Uterus (tissue), 3 donors: ENCODE measurements at regions not wholly inside any gene's neighbourhood (a gene's known extent, or its start where the extent isn't known, plus 50 kb on each side); places are given as distances from the start of the nearest gene placed in this dataset.
A peak's percentile ranks its signal among the peaks of the same experiment; 100 is the strongest.

Experiments used
- DNase-seq, 2 donors: peaks; one replicate each; pipeline ENCODE4 v3.0.0-alpha.2; 2019 to 2020
- H3K27ac ChIP-seq, 2 donors: fragments of 200-600 bp; sonication (generic); 1 replicate in 1 of 2; 2 replicates in 1 of 2; pipeline ENCODE4 v1.5.1; 2016 to 2018
- H3K27me3 ChIP-seq, 2 donors: fragments of 200-600 bp; sonication (generic); one replicate each; pipeline ENCODE4 v1.5.1; 2018 to 2019; ENCODE audit warnings: control low read depth in 1 of 2
- H3K36me3 ChIP-seq, 2 donors: fragments of 200-600 bp; sonication (generic); one replicate each; pipeline ENCODE4 v1.5.1; 2019; ENCODE audit warnings: control low read depth in 1 of 2
- H3K4me1 ChIP-seq, 2 donors: fragments of 200-600 bp; sonication (generic); one replicate each; pipeline ENCODE4 v1.5.1; 2018 to 2019; ENCODE audit warnings: control low read depth in 1 of 2
- H3K4me3 ChIP-seq, 2 donors: fragments of 200-600 bp; sonication (generic); 1 replicate in 1 of 2; 2 replicates in 1 of 2; pipeline ENCODE4 v1.5.1; 2018 to 2019; ENCODE audit warnings: mild to moderate bottlenecking in 1 of 2
- H3K9me3 ChIP-seq, 2 donors: fragments of 200-600 bp; sonication (generic); one replicate each; pipeline ENCODE4 v1.5.1; 2019; ENCODE audit warnings: control low read depth in 1 of 2
- POLR2A ChIP-seq, 2 donors: fragments of 450-650 bp; IDR thresholded peaks; one replicate each; pipeline ENCODE4 v1.6.1; 2016; ENCODE audit warnings: antibody characterized with exemption in 2 of 2, mild to moderate bottlenecking in 1 of 2, moderate library complexity in 1 of 2
- intact Hi-C: fragments of 100-400 bp; cut with DNase I; formaldehyde crosslinking; loops from one replicate; pipeline ENCODE4 v1.15.1; 2023; ENCODE audit warnings: low total_unique reads
- TF ChIP-seq, protein P1 (sequence below), 4 experiments: fragments of 200-600 bp in 2 of 4; fragments of 450-650 bp in 2 of 4; sonication (generic) in 2 of 4; IDR thresholded peaks; one replicate each; pipeline ENCODE4 v1.5.1; 2016 to 2019; ENCODE audit warnings: antibody characterized with exemption in 4 of 4, mild to moderate bottlenecking in 2 of 4, moderate library complexity in 1 of 4
- donor health status: DM: yes; HTN: yes; CAD: no.

DNA sequence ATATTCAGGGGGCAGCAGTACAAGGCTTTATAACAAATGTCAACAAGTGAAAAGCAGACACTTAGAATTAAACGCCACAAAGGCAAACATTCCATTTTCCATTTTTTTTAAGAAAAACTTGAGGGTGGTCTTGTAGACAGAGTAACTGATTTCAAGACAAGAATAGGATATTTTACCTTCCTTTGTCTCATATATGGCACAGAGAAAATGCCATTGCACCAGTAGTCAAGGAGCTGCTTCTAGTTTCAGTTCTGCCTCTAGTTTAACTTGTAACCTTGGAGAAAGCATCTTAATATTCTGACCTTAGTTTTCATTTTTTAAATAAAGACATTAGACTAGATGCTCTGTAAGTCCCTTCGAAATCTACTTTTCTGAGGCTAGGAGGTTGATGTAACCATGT is 355.3 kb upstream of the KCNN2 start:
- Histone ChIP-seq H3K36me3 (no peaks in the 10 kb centered on the region), H3K4me3 (no peak overlapping the region), H3K4me1 (no peaks in the 10 kb centered on the region), H3K27ac (no peak overlapping the region), H3K9me3 (no peaks in the 10 kb centered on the region), H3K27me3 (no peaks in the 10 kb centered on the region)
- TF ChIP-seq, protein P1, sequence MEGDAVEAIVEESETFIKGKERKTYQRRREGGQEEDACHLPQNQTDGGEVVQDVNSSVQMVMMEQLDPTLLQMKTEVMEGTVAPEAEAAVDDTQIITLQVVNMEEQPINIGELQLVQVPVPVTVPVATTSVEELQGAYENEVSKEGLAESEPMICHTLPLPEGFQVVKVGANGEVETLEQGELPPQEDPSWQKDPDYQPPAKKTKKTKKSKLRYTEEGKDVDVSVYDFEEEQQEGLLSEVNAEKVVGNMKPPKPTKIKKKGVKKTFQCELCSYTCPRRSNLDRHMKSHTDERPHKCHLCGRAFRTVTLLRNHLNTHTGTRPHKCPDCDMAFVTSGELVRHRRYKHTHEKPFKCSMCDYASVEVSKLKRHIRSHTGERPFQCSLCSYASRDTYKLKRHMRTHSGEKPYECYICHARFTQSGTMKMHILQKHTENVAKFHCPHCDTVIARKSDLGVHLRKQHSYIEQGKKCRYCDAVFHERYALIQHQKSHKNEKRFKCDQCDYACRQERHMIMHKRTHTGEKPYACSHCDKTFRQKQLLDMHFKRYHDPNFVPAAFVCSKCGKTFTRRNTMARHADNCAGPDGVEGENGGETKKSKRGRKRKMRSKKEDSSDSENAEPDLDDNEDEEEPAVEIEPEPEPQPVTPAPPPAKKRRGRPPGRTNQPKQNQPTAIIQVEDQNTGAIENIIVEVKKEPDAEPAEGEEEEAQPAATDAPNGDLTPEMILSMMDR (IDR thresholded peaks at IDR 0.05) = no peak
- TF ChIP-seq POLR2A (IDR thresholded peaks at IDR 0.05) = no peak
- DNase-seq = no peak
- intact Hi-C loops = no loop called here

DNA sequence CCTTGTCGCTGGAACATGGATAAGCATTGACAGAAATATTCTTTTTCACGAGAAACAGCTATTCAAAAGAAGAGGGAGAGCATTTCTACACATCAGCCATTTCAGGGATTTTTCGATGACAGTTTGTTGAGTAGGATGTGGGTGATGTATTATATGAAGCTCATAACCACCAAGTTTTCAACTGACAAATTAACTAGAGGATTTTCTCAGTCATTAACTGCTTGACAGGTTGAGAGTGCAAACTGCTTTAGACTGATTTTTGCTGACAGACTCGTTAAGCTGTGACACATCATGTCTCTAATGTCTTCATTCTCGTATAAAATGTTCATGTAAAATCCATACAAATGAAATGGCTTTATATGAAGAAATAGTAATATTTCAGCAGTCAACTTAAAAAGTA is 354.2 kb upstream of the KCNN2 start:
- no peak for DNase-seq
- TF ChIP-seq POLR2A (IDR thresholded peaks at IDR 0.05) = no peak
- intact Hi-C loops = no loop called here
- H3K9me3 ChIP-seq = no peaks in the 10 kb centered on the region
- H3K27ac ChIP-seq = no peak overlapping the region
- no peak overlapping the region for H3K4me3 ChIP-seq
- H3K36me3 ChIP-seq = no peaks in the 10 kb centered on the region
- no peaks in the 10 kb centered on the region for H3K27me3 ChIP-seq
- no peaks in the 10 kb centered on the region for H3K4me1 ChIP-seq

DNA sequence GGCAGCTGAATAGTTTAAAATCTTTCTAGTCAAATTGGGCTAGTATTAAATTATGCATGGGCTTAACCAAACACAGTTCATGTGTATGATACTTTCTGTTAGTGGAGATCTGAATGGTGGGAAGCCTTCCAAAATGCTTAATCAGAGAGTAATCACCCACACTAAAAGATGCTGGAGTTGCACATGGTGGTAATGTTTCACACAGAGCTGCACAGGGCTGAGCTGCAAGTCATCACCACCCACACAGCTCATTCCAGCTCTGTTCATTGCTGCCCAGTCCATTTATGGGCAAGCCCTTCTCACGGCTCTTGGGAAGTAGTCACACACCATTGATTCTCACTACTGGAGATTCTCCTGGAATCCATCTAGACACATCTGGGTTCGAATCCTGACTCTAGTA is 351.5 kb upstream of the KCNN2 start:
- H3K27me3 ChIP-seq = no peaks in the 10 kb centered on the region
- H3K4me1 ChIP-seq = no peaks in the 10 kb centered on the region
- H3K4me3 ChIP-seq = no peak overlapping the region
- no peaks in the 10 kb centered on the region for H3K9me3 ChIP-seq
- TF ChIP-seq, protein P1 (IDR thresholded peaks at IDR 0.05) = no peak
- TF ChIP-seq POLR2A (IDR thresholded peaks at IDR 0.05) = no peak
- H3K27ac ChIP-seq = no peak overlapping the region
- H3K36me3 ChIP-seq = no peaks in the 10 kb centered on the region
- peak in 1 of 2 donors; percentile 14 for DNase-seq
- intact Hi-C loops = no loop called here

DNA sequence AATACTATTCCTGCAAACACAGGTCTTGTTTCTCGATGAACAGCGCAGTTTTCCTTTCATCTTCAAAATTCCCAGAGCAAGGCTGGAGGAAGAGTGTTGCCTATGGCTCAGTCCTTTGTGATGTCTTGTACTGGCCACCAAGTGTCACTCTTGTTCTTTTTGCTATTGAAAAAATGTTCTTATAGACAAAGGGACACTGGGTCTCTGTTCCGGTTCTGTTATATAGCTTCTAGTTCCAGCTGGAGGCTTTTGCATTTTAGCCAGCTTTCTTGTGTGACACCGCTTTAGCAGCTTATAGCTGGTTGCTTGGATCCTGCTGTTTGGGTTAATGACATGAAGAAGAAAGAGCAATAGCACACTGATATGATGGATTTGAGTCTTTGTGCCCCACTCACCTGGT is 343.7 kb upstream of the KCNN2 start:
- H3K27ac ChIP-seq = no peak overlapping the region
- H3K4me1 ChIP-seq = no peaks in the 10 kb centered on the region
- intact Hi-C loops = no loop called here
- no peak overlapping the region for H3K4me3 ChIP-seq
- H3K36me3 ChIP-seq = no peaks in the 10 kb centered on the region
- no peak for TF ChIP-seq POLR2A (IDR thresholded peaks at IDR 0.05)
- TF ChIP-seq, protein P1 (IDR thresholded peaks at IDR 0.05) = no peak
- H3K27me3 ChIP-seq = no peaks in the 10 kb centered on the region
- no peak for DNase-seq
- H3K9me3 ChIP-seq = no peaks in the 10 kb centered on the region

DNA sequence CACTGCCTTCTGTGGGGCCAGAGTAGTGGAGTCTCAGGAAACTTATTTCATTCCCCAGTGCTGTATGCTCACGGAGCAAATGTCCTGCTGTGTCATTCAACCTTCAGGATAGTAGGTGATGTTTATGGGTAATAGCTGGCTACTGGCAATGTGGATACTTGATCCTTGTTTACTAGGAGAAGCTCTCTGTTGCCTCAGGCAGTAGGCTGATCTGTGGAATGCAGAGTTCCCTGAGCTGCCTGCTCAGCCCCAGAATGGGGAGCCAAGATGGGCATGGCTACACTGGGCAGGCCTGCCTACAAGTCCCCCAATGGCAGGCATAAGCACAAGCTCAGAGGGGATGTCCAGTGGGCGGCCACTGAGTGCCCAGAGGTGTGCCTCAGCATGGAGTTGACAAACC is 323.1 kb upstream of the KCNN2 start:
- no peak for DNase-seq
- intact Hi-C loops = no loop called here

More for the DNA sequence above, 323.1 kb upstream of the KCNN2 start:
- no peak overlapping the region for H3K27ac ChIP-seq
- no peak overlapping the region for H3K4me3 ChIP-seq
- H3K4me1 ChIP-seq = no peaks in the 10 kb centered on the region
- H3K27me3 ChIP-seq = no peaks in the 10 kb centered on the region
- TF ChIP-seq, protein P1 (IDR thresholded peaks at IDR 0.05) = no peak
- no peak for TF ChIP-seq POLR2A (IDR thresholded peaks at IDR 0.05)
- H3K36me3 ChIP-seq = no peaks in the 10 kb centered on the region
- H3K9me3 ChIP-seq = no peaks in the 10 kb centered on the region
